HG03558 (cell line): ENCODE measurements at regions not wholly inside any gene's neighbourhood (a gene's known extent, or its start where the extent isn't known, plus 50 kb on each side); places are given as distances from the start of the nearest gene placed in this dataset.
"Not testable (repeated sequence)": the region's sequence is repeated elsewhere in the genome, so short reads cannot be mapped to it uniquely, and the experiment has no call there.

ENCODE experiments used
- ATAC-seq: cut with Tn5 transposase; IDR thresholded peaks from one replicate; pipeline ENCODE4 v1.9.1; 2021; ENCODE audit warnings: moderate number of reproducible peaks; ENCODE audit not compliant: unreplicated experiment; ENCODE audit errors: extremely low read depth

- ATAC-seq: no peak
Observed at GRCh38 chr15:93358166-93359059, 269.4 kb upstream of the RGMA start.

GRCh38 chr15:93348711-93349545, 259.9 kb upstream of the RGMA start:
- ATAC-seq: no peak

GRCh38 chr15:93347986-93348385, 259.0 kb upstream of the RGMA start:
- ATAC-seq: no peak

- ATAC-seq: no peak
Observed at GRCh38 chr15:93345981-93346380, 257.0 kb upstream of the RGMA start.

GRCh38 chr15:93343402-93343801, 254.4 kb upstream of the RGMA start:
- not testable (repeated sequence) for ATAC-seq

- no peak for ATAC-seq
Observed at GRCh38 chr15:93341164-93341563, 252.2 kb upstream of the RGMA start.

- ATAC-seq: no peak
Observed at GRCh38 chr15:93340406-93340805, 251.4 kb upstream of the RGMA start.

GRCh38 chr15:93333796-93334195, 244.8 kb upstream of the RGMA start:
- ATAC-seq: no peak

- ATAC-seq: not testable (repeated sequence)
Observed at GRCh38 chr15:93333126-93333525, 244.1 kb upstream of the RGMA start.

GRCh38 chr15:93332168-93332553, 243.2 kb upstream of the RGMA start:
- no peak for ATAC-seq

GRCh38 chr15:93331545-93332167, 242.6 kb upstream of the RGMA start:
- ATAC-seq: no peak

- no peak for ATAC-seq
Observed at GRCh38 chr15:93330912-93331544, 242.0 kb upstream of the RGMA start.

GRCh38 chr15:93327364-93327763, 238.4 kb upstream of the RGMA start:
- ATAC-seq: no peak

- ATAC-seq: no peak
Observed at GRCh38 chr15:93324186-93324975, 235.4 kb upstream of the RGMA start.

- ATAC-seq: no peak
Observed at GRCh38 chr15:93321881-93322282, 232.9 kb upstream of the RGMA start.

GRCh38 chr15:93319121-93319814, 230.3 kb upstream of the RGMA start:
- no peak for ATAC-seq

- no peak for ATAC-seq
Observed at GRCh38 chr15:93317772-93318171, 228.8 kb upstream of the RGMA start.

GRCh38 chr15:93314245-93314644, 225.2 kb upstream of the RGMA start:
- ATAC-seq: no peak

GRCh38 chr15:93312891-93313486, 224.0 kb upstream of the RGMA start:
- ATAC-seq: no peak
